Stomach (tissue), 4 donors: ENCODE measurements at regions not wholly inside any gene's neighbourhood (a gene's known extent, or its start where the extent isn't known, plus 50 kb on each side); places are given as distances from the start of the nearest gene placed in this dataset.

Experiments
- CTCF ChIP-seq, 7 experiments: fragments of 450-650 bp in 4 of 7; fragments of 200-600 bp in 3 of 7; sonication (generic) in 3 of 7; IDR thresholded peaks; one replicate each; pipeline ENCODE4 v1.5.1; 2016 to 2019; ENCODE audit warnings: antibody characterized with exemption in 7 of 7, control low read depth in 2 of 7, mild to moderate bottlenecking in 1 of 7
- EP300 ChIP-seq: sonication (generic); formaldehyde crosslinking; IDR thresholded peaks from one replicate; pipeline ENCODE4 v1.6.1; 2017; ENCODE audit warnings: antibody characterized with exemption
- POLR2A ChIP-seq, 4 donors: fragments of 450-650 bp; IDR thresholded peaks; one replicate each; pipeline ENCODE4 v1.6.1; 2016; ENCODE audit warnings: antibody characterized with exemption in 4 of 4, control low read depth in 2 of 4, mild to moderate bottlenecking in 1 of 4, moderate library complexity in 1 of 4
- POLR2AphosphoS5 ChIP-seq, 3 donors: sonication (generic); formaldehyde crosslinking; IDR thresholded peaks; one replicate each; pipeline ENCODE4 v1.6.1; 2016; ENCODE audit warnings: antibody characterized with exemption in 3 of 3

GRCh38 chr2:67500541-67500940 is 103.4 kb downstream of the ETAA1 start:
- TF ChIP-seq POLR2A (IDR thresholded peaks at IDR 0.05) (no peak), CTCF (IDR thresholded peaks at IDR 0.05) (no peak), POLR2AphosphoS5 (IDR thresholded peaks at IDR 0.05) (no peak), EP300 (no peak)
